Fibroblast of skin of back (primary cell): ENCODE measurements at regions not wholly inside any gene's neighbourhood (a gene's known extent, or its start where the extent isn't known, plus 50 kb on each side); places are given as distances from the start of the nearest gene placed in this dataset.
"Not testable (repeated sequence)": the region's sequence is repeated elsewhere in the genome, so short reads cannot be mapped to it uniquely, and the experiment has no call there.

ENCODE experiments used
- DNase-seq: peaks from one replicate; pipeline ENCODE4 v3.0.0-alpha.2; 2013

GRCh38 chr3:110965976-110966375, 105.6 kb upstream of the NECTIN3 start:
- DNase-seq: no peak

- no peak for DNase-seq
These were observed 104.5 kb upstream of the NECTIN3 start for GRCh38 chr3:110966966-110967663.

- no peak for DNase-seq
These were observed 103.5 kb upstream of the NECTIN3 start for GRCh38 chr3:110968076-110968475.

GRCh38 chr3:110969229-110970211, 102.1 kb upstream of the NECTIN3 start:
- peak; percentile 18 for DNase-seq

GRCh38 chr3:110971010-110971601, 100.5 kb upstream of the NECTIN3 start:
- DNase-seq: no peak

GRCh38 chr3:110973263-110973895, 98.2 kb upstream of the NECTIN3 start:
- no peak for DNase-seq

GRCh38 chr3:110974902-110975301, 96.7 kb upstream of the NECTIN3 start:
- no peak for DNase-seq

- DNase-seq: no peak
These were observed 87.0 kb upstream of the NECTIN3 start for GRCh38 chr3:110984456-110985250.

GRCh38 chr3:110989446-110989845, 82.2 kb upstream of the NECTIN3 start:
- no peak for DNase-seq

GRCh38 chr3:110995461-110996231, 76.0 kb upstream of the NECTIN3 start:
- DNase-seq: peak; percentile 76

- DNase-seq: not testable (repeated sequence)
These were observed 72.8 kb upstream of the NECTIN3 start for GRCh38 chr3:110998766-110999165.

GRCh38 chr3:111006485-111006884, 65.1 kb upstream of the NECTIN3 start:
- not testable (repeated sequence) for DNase-seq

GRCh38 chr3:111012388-111013248, 59.0 kb upstream of the NECTIN3 start:
- DNase-seq: no peak
